IMR-90 (cell line): ENCODE measurements at regions not wholly inside any gene's neighbourhood (a gene's known extent, or its start where the extent isn't known, plus 50 kb on each side); places are given as distances from the start of the nearest gene placed in this dataset.

Source experiments
- BHLHE40 ChIP-seq: fragments of 150-350 bp; IDR thresholded peaks from 2 replicates; pipeline ENCODE4 v1.6.1; 2016; ENCODE audit warnings: mild to moderate bottlenecking, low read depth, low read length
- CEBPB ChIP-seq: IDR thresholded peaks from 2 replicates; pipeline ENCODE4 v1.6.1; 2012; ENCODE audit warnings: low read depth, low read length, improper control_type of control experiment
- CTCF ChIP-seq: conservative IDR thresholded peaks from 2 replicates; pipeline ENCODE4 v1.5.1; 2012; ENCODE audit warnings: mild to moderate bottlenecking, low read depth, low read length, improper control_type of control experiment
- MXI1 ChIP-seq: IDR thresholded peaks from 2 replicates; pipeline ENCODE4 v1.6.1; 2012; ENCODE audit warnings: low read depth, mild to moderate bottlenecking, low read length, moderate library complexity, borderline replicate concordance
- POLR2A ChIP-seq: IDR thresholded peaks from 2 replicates; pipeline ENCODE4 v1.6.1; 2012; ENCODE audit warnings: mild to moderate bottlenecking, low read depth, low read length
- RAD21 ChIP-seq: IDR thresholded peaks from 2 replicates; pipeline ENCODE4 v1.6.1; 2012; ENCODE audit warnings: low read length, improper control_type of control experiment
- RFX5 ChIP-seq: IDR thresholded peaks from 2 replicates; pipeline ENCODE4 v1.8.0; 2012; ENCODE audit warnings: low read depth, mild to moderate bottlenecking, low read length, moderate library complexity
- SMC3 ChIP-seq: fragments of 150-350 bp; IDR thresholded peaks from 2 replicates; pipeline ENCODE4 v1.6.1; 2016; ENCODE audit warnings: low read depth, mild to moderate bottlenecking, antibody characterized with exemption, low read length, moderate library complexity
- USF2 ChIP-seq: fragments of 150-350 bp; IDR thresholded peaks from 2 replicates; pipeline ENCODE4 v1.6.1; 2017; ENCODE audit warnings: mild to moderate bottlenecking, antibody characterized with exemption, low read length, low read depth

GRCh38 chr5:58041884-58042283, 418.0 kb downstream of the PLK2 start:
- no peak for TF ChIP-seq USF2
- TF ChIP-seq CTCF: no peak
- no peak for TF ChIP-seq POLR2A
- no peak for TF ChIP-seq MXI1
- no peak for TF ChIP-seq BHLHE40
- no peak for TF ChIP-seq RAD21
- no peak for TF ChIP-seq RFX5
- no peak for TF ChIP-seq CEBPB
- no peak for TF ChIP-seq SMC3
